Spinal cord (tissue), 9 donors: ENCODE measurements at regions not wholly inside any gene's neighbourhood (a gene's known extent, or its start where the extent isn't known, plus 50 kb on each side); places are given as distances from the start of the nearest gene placed in this dataset.
A peak's percentile ranks its signal among the peaks of the same experiment; 100 is the strongest.
"Not testable (repeated sequence)": the region's sequence is repeated elsewhere in the genome, so short reads cannot be mapped to it uniquely, and the experiment has no call there.

ENCODE experiments used
- DNase-seq, 6 donors: peaks; one replicate each; pipeline versions ENCODE4 v3.0.0 to v3.0.0-alpha.2; 2013 to 2015; ENCODE audit warnings: low spot score in 6 of 6, low read depth in 4 of 6
- H3K27ac ChIP-seq: one replicate; pipeline ENCODE4 v1.5.1; 2013; ENCODE audit warnings: low read depth, low read length, control low read depth
- H3K27me3 ChIP-seq: one replicate; pipeline ENCODE4 v1.6.1; 2013; ENCODE audit warnings: low read length; ENCODE audit not compliant: control insufficient read depth, insufficient read depth
- H3K36me3 ChIP-seq: one replicate; pipeline ENCODE4 v1.6.1; 2013; ENCODE audit warnings: low read length; ENCODE audit not compliant: control insufficient read depth, insufficient read depth
- H3K4me1 ChIP-seq: one replicate; pipeline ENCODE4 v1.6.1; 2013; ENCODE audit warnings: low read length; ENCODE audit not compliant: control insufficient read depth, insufficient read depth
- H3K4me3 ChIP-seq: one replicate; pipeline ENCODE4 v1.5.1; 2013; ENCODE audit warnings: low read depth, low read length, control low read depth
- H3K9me3 ChIP-seq: one replicate; pipeline ENCODE4 v1.6.1; 2013; ENCODE audit warnings: low read length; ENCODE audit not compliant: control insufficient read depth, insufficient read depth
- WGBS: methylation state at CpG from one replicate; pipeline ENCODE4 v1.1.5; 2013; ENCODE audit warnings: missing lambda C conversion rate; ENCODE audit not compliant: insufficient coverage; 5-methylcytosine and 5-hydroxymethylcytosine counted together
- donor health status: healthy.

DNA sequence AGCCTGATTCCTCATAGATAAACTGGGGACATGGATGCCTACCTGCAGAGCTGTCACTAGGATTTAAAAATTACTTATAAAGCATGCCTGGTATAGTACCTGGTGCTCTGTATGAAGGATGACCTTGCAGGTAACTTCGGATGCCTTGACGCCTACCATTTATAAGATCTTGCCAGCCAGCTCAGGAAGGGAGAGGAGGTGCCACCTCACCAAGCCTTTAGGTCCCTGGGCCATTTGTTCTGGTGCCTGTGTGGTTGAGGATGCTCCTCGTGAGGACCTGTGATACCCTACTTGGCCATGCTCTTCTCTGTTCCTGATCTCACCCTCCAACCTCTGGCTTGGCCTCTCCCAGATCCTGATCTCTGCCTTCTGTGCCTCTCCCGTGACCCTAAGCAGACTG lies 85.2 kb downstream of the FDX1 start:
- no peak overlapping the region for H3K4me3 ChIP-seq
- H3K27me3 ChIP-seq = no peaks in the 10 kb centered on the region
- H3K4me1 ChIP-seq = no peaks in the 10 kb centered on the region
- H3K36me3 ChIP-seq = no peaks in the 10 kb centered on the region
- DNase-seq = no peak
- H3K9me3 ChIP-seq = peaks cover 1% of the 10 kb centered on the region
- H3K27ac ChIP-seq = no peak overlapping the region
- WGBS = 100% methylated on average over 3 of the region's 4 CpGs

DNA sequence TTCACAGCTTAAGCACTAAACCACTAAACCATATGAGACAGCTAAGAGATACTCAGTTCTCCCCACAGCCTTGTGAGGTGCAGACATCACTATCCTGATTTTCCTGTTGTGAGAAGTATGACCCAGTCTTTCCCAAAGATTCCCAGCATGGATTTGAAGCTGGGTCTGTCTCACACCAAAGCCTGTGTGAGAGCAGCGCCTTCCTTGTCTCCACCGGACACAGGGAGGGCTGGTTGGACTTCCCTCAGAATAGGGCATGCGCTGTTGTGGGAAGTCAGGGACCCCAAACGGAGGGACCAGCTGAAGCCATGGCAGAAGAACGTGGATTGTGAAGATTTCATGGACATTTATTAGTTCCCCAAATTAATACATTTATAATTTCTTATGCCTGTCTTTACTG lies 87.6 kb downstream of the FDX1 start:
- 94% methylated on average over 2 of the region's 5 CpGs for WGBS
- H3K27me3 ChIP-seq, H3K4me3 ChIP-seq, H3K9me3 ChIP-seq, H3K27ac ChIP-seq, H3K36me3 ChIP-seq, DNase-seq, H3K4me1 ChIP-seq: not testable (repeated sequence)

DNA sequence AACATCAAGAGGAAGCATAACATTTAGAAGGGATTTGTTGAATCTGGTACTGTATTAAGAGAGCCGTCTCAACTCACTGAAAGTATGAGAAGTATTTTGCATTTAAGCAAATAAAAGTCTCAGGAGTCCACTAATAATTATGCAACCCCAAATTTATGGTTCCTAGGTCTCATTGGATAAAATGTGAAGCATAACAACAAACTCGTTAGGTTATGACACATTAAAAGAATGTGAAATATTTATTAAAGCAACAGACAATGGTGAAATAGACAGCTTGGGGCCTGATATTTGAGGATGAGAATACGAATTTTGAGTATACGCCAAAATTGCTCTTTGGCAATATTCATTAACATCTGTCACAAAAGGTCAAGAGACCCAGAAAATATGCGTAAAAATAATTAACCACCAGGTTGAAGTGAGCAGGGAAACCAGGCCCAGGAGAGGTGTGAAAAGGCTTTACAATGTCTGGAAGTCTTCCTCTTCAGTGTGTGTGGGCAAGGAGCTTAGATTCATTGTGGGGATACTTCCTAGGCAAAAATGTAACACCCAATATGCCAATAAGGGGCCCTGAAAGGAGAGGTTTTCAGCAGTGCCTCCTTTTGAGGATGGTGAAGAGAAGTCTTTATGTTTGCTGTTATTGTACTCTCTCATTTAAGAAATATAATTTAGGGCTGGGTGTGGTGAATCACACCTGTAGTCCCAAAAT lies 89.2 kb downstream of the FDX1 start:
- H3K27ac ChIP-seq = no peak overlapping the region
- no peaks in the 10 kb centered on the region for H3K27me3 ChIP-seq
- H3K36me3 ChIP-seq = no peaks in the 10 kb centered on the region
- DNase-seq = no peak
- H3K9me3 ChIP-seq = peaks cover 1% of the 10 kb centered on the region
- no peak overlapping the region for H3K4me3 ChIP-seq
- no CpG with 5 or more reads among the region's 5 CpGs for WGBS
- no peaks in the 10 kb centered on the region for H3K4me1 ChIP-seq

DNA sequence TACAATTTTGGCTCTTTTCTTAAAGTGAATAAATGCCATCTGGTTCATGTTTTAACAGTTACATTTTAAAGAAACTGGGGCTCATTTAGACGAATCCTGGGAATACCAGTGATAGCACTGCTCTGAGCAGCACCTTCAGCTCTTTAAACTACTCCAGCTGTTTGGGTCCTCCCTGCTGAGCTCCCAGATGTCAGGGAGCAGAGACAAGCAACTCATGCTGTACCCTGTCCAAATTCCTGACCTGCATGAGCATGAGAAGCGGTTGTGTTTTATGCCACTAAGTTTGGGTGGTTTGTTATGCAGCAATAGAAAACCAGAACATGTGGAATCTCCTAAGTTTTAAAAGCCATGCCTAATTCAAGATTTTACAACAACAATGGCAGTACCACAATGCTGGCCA lies 90.0 kb downstream of the FDX1 start:
- 63% methylated on average over 1 of the region's 2 CpGs for WGBS
- H3K36me3 ChIP-seq = no peaks in the 10 kb centered on the region
- DNase-seq = peak in 2 of 6 donors; percentile 7 to 51
- H3K4me3 ChIP-seq = no peak overlapping the region
- peaks cover 1% of the 10 kb centered on the region for H3K9me3 ChIP-seq
- H3K27me3 ChIP-seq = no peaks in the 10 kb centered on the region
- H3K4me1 ChIP-seq = no peaks in the 10 kb centered on the region
- no peak overlapping the region for H3K27ac ChIP-seq

DNA sequence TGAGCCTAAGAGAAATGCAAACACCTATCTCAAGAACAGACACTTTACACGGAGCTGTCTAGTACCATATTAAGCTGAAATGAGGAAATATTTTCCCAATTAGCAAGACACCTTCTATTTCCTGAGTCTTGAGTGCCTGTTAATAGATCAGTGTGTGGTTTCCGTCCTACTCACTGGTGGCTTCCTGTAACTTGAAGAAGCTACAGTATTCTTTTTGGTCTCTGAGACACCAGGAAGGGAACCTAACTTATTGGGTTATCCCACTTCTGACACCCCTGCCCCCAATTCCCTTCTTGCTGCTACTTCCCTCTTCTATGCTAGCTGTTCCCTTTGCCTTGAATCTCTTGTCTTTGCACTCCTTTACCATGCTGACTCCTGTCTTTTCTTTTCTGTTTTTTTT lies 92.7 kb downstream of the FDX1 start:
- DNase-seq = no peak
- no peak overlapping the region for H3K4me3 ChIP-seq
- no peaks in the 10 kb centered on the region for H3K27me3 ChIP-seq
- peaks cover 10% of the 10 kb centered on the region for H3K4me1 ChIP-seq
- H3K27ac ChIP-seq = no peak overlapping the region
- H3K36me3 ChIP-seq = no peaks in the 10 kb centered on the region
- no peaks in the 10 kb centered on the region for H3K9me3 ChIP-seq
- WGBS = no CpG with 5 or more reads among the region's 2 CpGs

DNA sequence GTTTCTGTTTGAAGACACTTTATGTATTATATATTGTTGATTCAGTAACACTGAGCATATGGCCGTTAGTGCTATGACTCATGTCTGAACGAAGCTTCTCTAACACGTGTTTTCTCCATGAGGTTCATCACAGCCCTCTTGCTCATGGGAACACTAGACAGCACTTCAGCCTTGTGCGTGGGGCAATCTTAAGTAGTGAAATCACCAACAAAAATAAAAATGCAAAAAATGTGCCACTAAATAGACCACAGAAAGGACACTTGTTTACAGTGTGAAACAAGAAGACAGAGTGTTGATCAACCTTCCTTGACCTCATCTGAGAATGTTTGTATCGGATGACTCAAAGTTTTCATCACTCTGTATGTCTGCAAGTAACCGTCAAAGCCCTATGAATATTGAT lies 94.5 kb downstream of the FDX1 start:
- Histone ChIP-seq H3K4me1 (peaks cover 10% of the 10 kb centered on the region), H3K9me3 (no peaks in the 10 kb centered on the region), H3K36me3 (no peaks in the 10 kb centered on the region), H3K4me3 (no peak overlapping the region), H3K27me3 (no peaks in the 10 kb centered on the region), H3K27ac (no peak overlapping the region)
- peak in 1 of 6 donors; percentile 5 for DNase-seq
- 73% methylated on average over 2 of the region's 6 CpGs for WGBS

DNA sequence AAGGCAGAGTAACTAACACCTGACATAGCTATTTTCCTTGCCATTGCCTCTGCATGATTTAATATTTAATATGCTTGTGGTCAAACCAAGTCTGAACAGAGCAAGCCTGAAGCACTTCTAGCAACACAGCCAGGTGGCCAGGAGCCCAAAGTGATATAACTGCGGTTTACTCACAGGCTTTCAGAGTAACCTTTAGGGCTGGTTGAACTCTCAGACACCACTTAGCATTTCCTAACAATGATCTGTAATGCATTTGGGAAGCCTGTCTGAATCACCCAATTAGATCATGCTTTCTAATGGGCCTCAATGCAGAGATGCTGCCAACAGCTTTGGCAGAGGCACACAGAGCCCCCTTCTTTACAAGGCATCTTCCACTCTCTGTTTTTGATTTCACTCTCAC lies 96.1 kb downstream of the FDX1 start:
- peak in 3 of 6 donors; percentile 14 to 77 (median 67) for DNase-seq

DNA sequence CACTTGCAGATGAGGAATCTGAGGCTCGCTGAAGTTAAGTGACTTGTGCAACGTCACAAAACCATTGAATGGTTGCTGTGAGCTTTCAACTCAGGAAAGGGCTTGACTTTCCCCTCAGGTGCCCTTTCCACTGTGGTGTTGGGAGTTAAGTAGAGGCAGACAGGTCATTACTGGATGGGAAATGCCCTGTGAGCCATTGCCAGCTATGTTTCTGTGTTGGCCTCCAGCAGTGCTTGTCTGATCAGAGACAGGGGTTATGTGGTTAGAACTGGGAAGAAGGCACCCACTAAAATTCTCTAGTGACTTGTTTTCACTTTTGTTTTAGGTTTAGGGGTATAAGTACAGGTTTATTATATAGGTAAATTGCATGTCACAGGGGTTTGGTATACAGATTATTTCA lies 96.6 kb downstream of the FDX1 start:
- peaks cover 10% of the 10 kb centered on the region for H3K4me1 ChIP-seq
- WGBS = 41% methylated on average over 2 of the region's 2 CpGs
- no peaks in the 10 kb centered on the region for H3K36me3 ChIP-seq
- no peak overlapping the region for H3K27ac ChIP-seq
- H3K4me3 ChIP-seq = no peak overlapping the region
- H3K9me3 ChIP-seq = no peaks in the 10 kb centered on the region
- H3K27me3 ChIP-seq = no peaks in the 10 kb centered on the region
- no peak for DNase-seq

More for the DNA sequence above, 96.1 kb downstream of the FDX1 start:
- Histone ChIP-seq H3K27ac (no peak overlapping the region), H3K4me3 (no peak overlapping the region), H3K9me3 (no peaks in the 10 kb centered on the region), H3K27me3 (no peaks in the 10 kb centered on the region), H3K4me1 (peaks cover 10% of the 10 kb centered on the region), H3K36me3 (no peaks in the 10 kb centered on the region)
- WGBS = 0% methylated on average over 1 of the region's 1 CpG
